GM19468 (cell line): ENCODE measurements at regions not wholly inside any gene's neighbourhood (a gene's known extent, or its start where the extent isn't known, plus 50 kb on each side); places are given as distances from the start of the nearest gene placed in this dataset.

Experiments used
- ATAC-seq: cut with Tn5 transposase; IDR thresholded peaks from one replicate; pipeline ENCODE4 v1.9.1; 2021; ENCODE audit warnings: mild to moderate bottlenecking, moderate library complexity, moderate number of reproducible peaks; ENCODE audit not compliant: unreplicated experiment; ENCODE audit errors: extremely low read depth

GRCh38 chr7:11221984-11222383 is 248.3 kb downstream of the PHF14 start:
- ATAC-seq, result no peak

GRCh38 chr7:11224535-11224934 is 250.9 kb downstream of the PHF14 start:
- ATAC-seq, result no peak

- ATAC-seq, result no peak
Observed at GRCh38 chr7:11228515-11228914, 254.8 kb downstream of the PHF14 start.

GRCh38 chr7:11231190-11231589 is 257.5 kb downstream of the PHF14 start:
- ATAC-seq, result no peak

GRCh38 chr7:11232462-11232861 is 258.8 kb downstream of the PHF14 start:
- no peak for ATAC-seq

- no peak for ATAC-seq
Observed at GRCh38 chr7:11233871-11234270, 260.2 kb downstream of the PHF14 start.

- no peak for ATAC-seq
Observed at GRCh38 chr7:11235491-11235890, 261.8 kb downstream of the PHF14 start.

GRCh38 chr7:11236680-11237079 is 263.0 kb downstream of the PHF14 start:
- no peak for ATAC-seq

GRCh38 chr7:11237742-11238141 is 264.1 kb downstream of the PHF14 start:
- ATAC-seq, result no peak

- no peak for ATAC-seq
Observed at GRCh38 chr7:11239316-11239715, 265.6 kb downstream of the PHF14 start.

- no peak for ATAC-seq
Observed at GRCh38 chr7:11243739-11244138, 270.1 kb downstream of the PHF14 start.

GRCh38 chr7:11244149-11244548 is 270.5 kb downstream of the PHF14 start:
- ATAC-seq, result no peak

GRCh38 chr7:11247545-11247944 is 273.9 kb downstream of the PHF14 start:
- ATAC-seq, result no peak

GRCh38 chr7:11251436-11251835 is 277.8 kb downstream of the PHF14 start:
- ATAC-seq, result no peak

- no peak for ATAC-seq
Observed at GRCh38 chr7:11252011-11252607, 278.4 kb downstream of the PHF14 start.

GRCh38 chr7:11252705-11253272 is 279.1 kb downstream of the PHF14 start:
- no peak for ATAC-seq

GRCh38 chr7:11256501-11256900 is 282.8 kb downstream of the PHF14 start:
- no peak for ATAC-seq

GRCh38 chr7:11261470-11261869 is 287.8 kb downstream of the PHF14 start:
- no peak for ATAC-seq

GRCh38 chr7:11266101-11266500 is 292.4 kb downstream of the PHF14 start:
- no peak for ATAC-seq

- no peak for ATAC-seq
Observed at GRCh38 chr7:11272352-11272751, 298.7 kb downstream of the PHF14 start.

GRCh38 chr7:11274074-11274473 is 300.4 kb downstream of the PHF14 start:
- no peak for ATAC-seq

GRCh38 chr7:11281953-11282352 is 308.3 kb downstream of the PHF14 start:
- ATAC-seq, result no peak
